B cell (primary cell): ENCODE measurements at regions not wholly inside any gene's neighbourhood (a gene's known extent, or its start where the extent isn't known, plus 50 kb on each side); places are given as distances from the start of the nearest gene placed in this dataset.

Experiments used
- ATAC-seq: fragments of 200-7000 bp; cut with Tn5 transposase; one replicate; pipeline ENCODE4 v1.10.0; 2021; ENCODE audit warnings: low read depth, mild to moderate bottlenecking, moderate number of reproducible peaks, moderate library complexity
- CTCF ChIA-PET: fragments of 350-600 bp; sonication (Branson Sonifier 250); formaldehyde crosslinking; loops from one replicate; lab custom pipeline; 2021; ENCODE audit warnings: antibody characterized with exemption, inconsistent platforms; lab: Charles Lee
- POLR2A ChIA-PET: fragments of 350-600 bp; sonication (Branson Sonifier 250); formaldehyde crosslinking; loops from one replicate; lab custom pipeline; 2021; ENCODE audit warnings: antibody characterized with exemption; lab: Charles Lee
- DNase-seq: peaks from one replicate; pipeline ENCODE4 v3.0.0; 2013
- H2AFZ ChIP-seq: 2 replicates; pipeline ENCODE4 v1.6.1; 2012; ENCODE audit warnings: mild to moderate bottlenecking, low read depth, low read length; ENCODE audit not compliant: insufficient read depth, poor library complexity, severe bottlenecking
- H3K27ac ChIP-seq, 2 donors: 1 replicate in 1 of 2; 2 replicates in 1 of 2; pipeline ENCODE4 v1.5.1; 2012 to 2013; ENCODE audit warnings: low read length in 2 of 2, mild to moderate bottlenecking in 2 of 2, moderate library complexity in 1 of 2
- H3K27me3 ChIP-seq, 4 experiments: fragments of 200-600 bp in 1 of 4; sonication (generic) in 1 of 4; replicated peaks in 1 of 4; 1 replicate in 2 of 4; 2 replicates in 2 of 4; pipeline versions ENCODE4 v1.6.1 to v1.7.0; 2013 to 2016; ENCODE audit warnings: low read length in 3 of 4, mild to moderate bottlenecking in 2 of 4, mixed read lengths in 1 of 4, moderate library complexity in 1 of 4; ENCODE audit not compliant: insufficient read depth in 4 of 4, control insufficient read depth in 3 of 4; ENCODE audit errors: control extremely low read depth in 1 of 4
- H3K36me3 ChIP-seq, 2 experiments: replicated peaks in 1 of 2; 1 replicate in 1 of 2; 2 replicates in 1 of 2; pipeline versions ENCODE4 v1.6.1 to v1.7.1; 2013; ENCODE audit warnings: low read length in 1 of 2; ENCODE audit not compliant: insufficient read depth in 2 of 2, control insufficient read depth in 1 of 2; ENCODE audit errors: control extremely low read depth in 1 of 2, extremely low read depth in 1 of 2
- H3K4me1 ChIP-seq, 2 donors: fragments of 200-600 bp in 1 of 2; sonication (generic) in 1 of 2; 1 replicate in 1 of 2; 2 replicates in 1 of 2; pipeline versions ENCODE4 v1.5.1 to v1.6.1; 2013 to 2017; ENCODE audit warnings: low read length in 2 of 2; ENCODE audit not compliant: control insufficient read depth in 2 of 2, insufficient read depth in 2 of 2
- H3K4me2 ChIP-seq: replicated peaks from 2 replicates; pipeline ENCODE3; 2012; ENCODE audit warnings: mild to moderate bottlenecking, low read depth, low read length; ENCODE audit not compliant: poor library complexity, severe bottlenecking
- H3K4me3 ChIP-seq, 5 experiments: fragments of 200-600 bp in 1 of 5; sonication (generic) in 1 of 5; 1 replicate in 3 of 5; 2 replicates in 2 of 5; pipeline versions ENCODE4 v1.5.1 to v1.7.0; 2011 to 2016; ENCODE audit warnings: low read length in 4 of 5, mild to moderate bottlenecking in 4 of 5, low read depth in 2 of 5, control low read depth in 1 of 5, moderate library complexity in 1 of 5; ENCODE audit not compliant: insufficient read depth in 1 of 5; ENCODE audit errors: control extremely low read depth in 1 of 5, extremely low read depth in 1 of 5
- H3K79me2 ChIP-seq: fragments of 200-600 bp; sonication (generic); one replicate; pipeline ENCODE4 v1.6.0; 2016; ENCODE audit warnings: low read length; ENCODE audit not compliant: control insufficient read depth, insufficient read depth
- H3K9ac ChIP-seq: fragments of 200-600 bp; sonication (generic); 2 replicates; pipeline ENCODE4 v1.6.1; 2017; ENCODE audit warnings: mild to moderate bottlenecking, low read length, moderate library complexity
- H3K9me3 ChIP-seq, 3 donors: one replicate each; pipeline versions ENCODE4 v1.6.1 to v1.7.1; 2013; ENCODE audit warnings: low read length in 2 of 3; ENCODE audit not compliant: control insufficient read depth in 2 of 3, insufficient read depth in 1 of 3; ENCODE audit errors: control extremely low read depth in 1 of 3
- H4K20me1 ChIP-seq: 2 replicates; pipeline ENCODE4 v1.6.0; 2012; ENCODE audit warnings: mild to moderate bottlenecking, low read length; ENCODE audit not compliant: insufficient read depth, control insufficient read depth, poor library complexity, severe bottlenecking
- H3K27ac Mint-ChIP-seq: one replicate; pipeline ENCODE4 v1.8.0; 2021; ENCODE audit warnings: mixed read lengths
- H3K27me3 Mint-ChIP-seq: one replicate; pipeline ENCODE4 v1.8.0; 2021; ENCODE audit warnings: mixed read lengths
- H3K4me1 Mint-ChIP-seq: one replicate; pipeline ENCODE4 v1.8.0; 2021; ENCODE audit warnings: mixed read lengths
- H3K4me3 Mint-ChIP-seq: one replicate; pipeline ENCODE4 v1.8.0; 2021; ENCODE audit warnings: mixed read lengths
- H3K9me3 Mint-ChIP-seq: one replicate; pipeline ENCODE4 v1.8.0; 2022; ENCODE audit warnings: mixed read lengths; ENCODE audit not compliant: insufficient read depth
- EZH2 ChIP-seq: IDR thresholded peaks from 2 replicates; pipeline ENCODE4 v1.6.1; 2012; ENCODE audit warnings: borderline replicate concordance, low read depth, mild to moderate bottlenecking, moderate library complexity, low read length; ENCODE audit not compliant: insufficient read depth, poor library complexity, severe bottlenecking
- intact Hi-C: fragments of 100-400 bp; cut with micrococcal nuclease; formaldehyde crosslinking; loops from one replicate; pipeline ENCODE4 v1.10.0; 2022
- TF ChIP-seq, protein P1 (sequence below): fragments of 200-600 bp; IDR thresholded peaks from one replicate; pipeline ENCODE4 v1.8.0; 2022; ENCODE audit warnings: antibody characterized with exemption, mild to moderate bottlenecking

DNA sequence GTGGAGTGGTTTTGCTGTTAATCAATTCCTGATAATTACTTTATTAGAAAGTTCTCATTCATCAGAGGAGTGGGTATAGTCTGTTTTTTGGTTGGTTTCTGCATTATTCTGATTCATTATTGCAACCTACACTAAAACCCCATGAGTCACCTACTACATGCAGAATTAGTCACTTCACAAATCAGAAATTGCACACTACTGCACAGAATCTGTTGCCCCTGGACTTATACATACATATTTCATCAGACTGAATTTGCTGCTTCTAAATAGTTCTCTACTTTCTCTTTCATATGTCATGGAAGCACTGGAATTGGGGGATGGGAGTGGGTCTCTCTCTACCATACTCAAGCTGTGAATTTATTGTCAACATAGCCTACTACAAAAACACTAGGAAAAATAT is 585.1 kb downstream of the DNAH5 start:
- H3K27ac Mint-ChIP-seq = no peak overlapping the region
- intact Hi-C loops = no loop called here
- H3K27me3 Mint-ChIP-seq = no peaks in the 10 kb centered on the region
- Histone ChIP-seq H3K9ac (no peak overlapping the region), H3K27me3 (no peaks in the 10 kb centered on the region), H3K36me3 (no peaks in the 10 kb centered on the region), H3K4me1 (no peaks in the 10 kb centered on the region), H3K27ac (no peak overlapping the region), H2AFZ (no peak overlapping the region), H3K79me2 (no peaks in the 10 kb centered on the region), H3K4me2 (no peak overlapping the region), H4K20me1 (no peaks in the 10 kb centered on the region), H3K4me3 (no peak overlapping the region), H3K9me3 (no peaks in the 10 kb centered on the region)
- H3K9me3 Mint-ChIP-seq = peaks cover 5% of the 10 kb centered on the region
- H3K4me1 Mint-ChIP-seq = no peaks in the 10 kb centered on the region
- H3K4me3 Mint-ChIP-seq = no peak overlapping the region
- no peak for DNase-seq
- ChIA-PET POLR2A (no interaction called here), CTCF (no interaction called here)
- no peak for TF ChIP-seq EZH2
- TF ChIP-seq, protein P1, sequence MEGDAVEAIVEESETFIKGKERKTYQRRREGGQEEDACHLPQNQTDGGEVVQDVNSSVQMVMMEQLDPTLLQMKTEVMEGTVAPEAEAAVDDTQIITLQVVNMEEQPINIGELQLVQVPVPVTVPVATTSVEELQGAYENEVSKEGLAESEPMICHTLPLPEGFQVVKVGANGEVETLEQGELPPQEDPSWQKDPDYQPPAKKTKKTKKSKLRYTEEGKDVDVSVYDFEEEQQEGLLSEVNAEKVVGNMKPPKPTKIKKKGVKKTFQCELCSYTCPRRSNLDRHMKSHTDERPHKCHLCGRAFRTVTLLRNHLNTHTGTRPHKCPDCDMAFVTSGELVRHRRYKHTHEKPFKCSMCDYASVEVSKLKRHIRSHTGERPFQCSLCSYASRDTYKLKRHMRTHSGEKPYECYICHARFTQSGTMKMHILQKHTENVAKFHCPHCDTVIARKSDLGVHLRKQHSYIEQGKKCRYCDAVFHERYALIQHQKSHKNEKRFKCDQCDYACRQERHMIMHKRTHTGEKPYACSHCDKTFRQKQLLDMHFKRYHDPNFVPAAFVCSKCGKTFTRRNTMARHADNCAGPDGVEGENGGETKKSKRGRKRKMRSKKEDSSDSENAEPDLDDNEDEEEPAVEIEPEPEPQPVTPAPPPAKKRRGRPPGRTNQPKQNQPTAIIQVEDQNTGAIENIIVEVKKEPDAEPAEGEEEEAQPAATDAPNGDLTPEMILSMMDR = no peak
- no peak for ATAC-seq

DNA sequence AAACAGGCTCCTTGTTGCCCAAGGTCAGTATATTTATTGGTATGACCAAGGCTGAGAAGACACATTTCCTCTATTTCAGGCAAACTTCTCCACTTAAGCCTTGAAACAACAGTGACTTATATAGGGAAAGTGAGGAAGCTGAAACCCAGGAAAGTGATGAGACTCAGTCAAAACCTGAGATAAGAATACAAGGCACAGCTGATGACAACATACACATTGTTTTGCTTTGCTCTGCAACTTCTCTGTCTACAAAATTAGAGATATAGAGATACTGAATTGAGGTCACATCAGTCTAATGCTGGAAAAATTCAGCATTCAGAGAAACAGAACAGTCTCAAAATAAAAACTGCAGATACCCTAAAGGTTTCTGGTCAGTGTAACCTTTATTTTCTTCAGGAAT is 586.1 kb downstream of the DNAH5 start:
- Histone ChIP-seq H3K4me2 (no peak overlapping the region), H4K20me1 (no peaks in the 10 kb centered on the region), H3K9me3 (no peaks in the 10 kb centered on the region), H3K4me1 (no peaks in the 10 kb centered on the region), H3K79me2 (no peaks in the 10 kb centered on the region), H3K27me3 (no peaks in the 10 kb centered on the region), H2AFZ (no peak overlapping the region), H3K4me3 (no peak overlapping the region), H3K27ac (no peak overlapping the region), H3K9ac (no peak overlapping the region), H3K36me3 (no peaks in the 10 kb centered on the region)
- DNase-seq (no peak), ATAC-seq (no peak)
- ChIA-PET POLR2A (no interaction called here), CTCF (no interaction called here)
- Mint-ChIP-seq H3K4me3 (no peak overlapping the region), H3K4me1 (no peaks in the 10 kb centered on the region), H3K27ac (no peak overlapping the region), H3K9me3 (peaks cover 5% of the 10 kb centered on the region), H3K27me3 (no peaks in the 10 kb centered on the region)
- intact Hi-C loops = no loop called here
- TF ChIP-seq EZH2 = no peak
- TF ChIP-seq, protein P1 = no peak
